CD8-positive, alpha-beta memory T cell (primary cell): ENCODE measurements at regions not wholly inside any gene's neighbourhood (a gene's known extent, or its start where the extent isn't known, plus 50 kb on each side); places are given as distances from the start of the nearest gene placed in this dataset.

Source experiments
- CTCF ChIA-PET: fragments of 350-600 bp; sonication (Branson Sonifier 250); formaldehyde crosslinking; loops from one replicate; lab custom pipeline; 2021; ENCODE audit warnings: antibody characterized with exemption; lab: Charles Lee
- POLR2A ChIA-PET: fragments of 350-600 bp; sonication (Branson Sonifier 250); formaldehyde crosslinking; loops from one replicate; lab custom pipeline; 2021; ENCODE audit warnings: antibody characterized with exemption; lab: Charles Lee
- DNase-seq, 5 donors: peaks; one replicate each; pipeline versions ENCODE4 v3.0.0 to v3.0.0-alpha.2; 2020 to 2022; ENCODE audit warnings: mixed read lengths in 1 of 5
- H3K27ac ChIP-seq: one replicate; pipeline ENCODE4 v1.7.0; 2013; ENCODE audit warnings: low read depth, mild to moderate bottlenecking, low read length, moderate library complexity
- H3K27me3 ChIP-seq: 2 replicates; pipeline ENCODE4 v1.7.0; 2013; ENCODE audit warnings: low read length, mild to moderate bottlenecking; ENCODE audit not compliant: insufficient read depth, poor library complexity, severe bottlenecking
- H3K36me3 ChIP-seq: 2 replicates; pipeline ENCODE4 v1.7.0; 2013; ENCODE audit warnings: mild to moderate bottlenecking, low read length, moderate library complexity; ENCODE audit not compliant: insufficient read depth
- H3K4me1 ChIP-seq: 2 replicates; pipeline ENCODE4 v1.7.0; 2013; ENCODE audit warnings: mild to moderate bottlenecking, low read length, moderate library complexity; ENCODE audit not compliant: insufficient read depth
- H3K4me3 ChIP-seq: 2 replicates; pipeline ENCODE4 v1.7.0; 2013; ENCODE audit warnings: mild to moderate bottlenecking, low read length
- H3K9me3 ChIP-seq: 2 replicates; pipeline ENCODE4 v1.7.0; 2013; ENCODE audit warnings: mild to moderate bottlenecking, low read length
- H3K27ac Mint-ChIP-seq, 8 donors: one replicate each; pipeline ENCODE4 v1.8.0; 2020 to 2021; ENCODE audit warnings: mixed read lengths in 8 of 8, mild to moderate bottlenecking in 6 of 8, inconsistent platforms in 3 of 8, moderate library complexity in 3 of 8
- H3K27me3 Mint-ChIP-seq, 2 donors: one replicate each; pipeline ENCODE4 v1.8.0; 2020 to 2021; ENCODE audit warnings: mixed read lengths in 2 of 2, mild to moderate bottlenecking in 1 of 2, moderate library complexity in 1 of 2
- H3K36me3 Mint-ChIP-seq, 3 donors: one replicate each; pipeline ENCODE4 v1.8.0; 2020 to 2021; ENCODE audit warnings: mixed read lengths in 3 of 3, inconsistent platforms in 1 of 3, mild to moderate bottlenecking in 1 of 3
- H3K4me1 Mint-ChIP-seq, 3 donors: one replicate each; pipeline ENCODE4 v1.8.0; 2020 to 2021; ENCODE audit warnings: mixed read lengths in 3 of 3, inconsistent platforms in 1 of 3, mild to moderate bottlenecking in 1 of 3
- H3K4me3 Mint-ChIP-seq, 7 donors: one replicate each; pipeline ENCODE4 v1.8.0; 2020 to 2021; ENCODE audit warnings: mixed read lengths in 7 of 7, mild to moderate bottlenecking in 6 of 7, moderate library complexity in 4 of 7, inconsistent platforms in 2 of 7
- H3K9me3 Mint-ChIP-seq, 5 donors: one replicate each; pipeline ENCODE4 v1.8.0; 2020 to 2022; ENCODE audit warnings: mixed read lengths in 5 of 5, mild to moderate bottlenecking in 3 of 5, moderate library complexity in 2 of 5, inconsistent platforms in 1 of 5

GRCh38 chr21:38990424-38990794 lies 184.7 kb downstream of the ETS2 start:
- no peaks in the 10 kb centered on the region for H3K36me3 Mint-ChIP-seq
- Histone ChIP-seq H3K36me3 (no peaks in the 10 kb centered on the region), H3K9me3 (no peaks in the 10 kb centered on the region), H3K27ac (no peak overlapping the region), H3K4me1 (no peaks in the 10 kb centered on the region), H3K27me3 (no peaks in the 10 kb centered on the region), H3K4me3 (no peak overlapping the region)
- POLR2A ChIA-PET = no interaction called here
- H3K4me3 Mint-ChIP-seq = no peak overlapping the region
- CTCF ChIA-PET = no interaction called here
- H3K4me1 Mint-ChIP-seq = no peaks in the 10 kb centered on the region
- H3K27ac Mint-ChIP-seq = no peak overlapping the region
- no peaks in the 10 kb centered on the region for H3K9me3 Mint-ChIP-seq
- no peak for DNase-seq
- peaks cover 23 to 39% of the 10 kb centered on the region in 2 donors for H3K27me3 Mint-ChIP-seq

- DNase-seq = no peak
- no peaks in the 10 kb centered on the region for H3K9me3 ChIP-seq
- Mint-ChIP-seq H3K4me1 (peaks cover 0 to 4% (median 3%) of the 10 kb centered on the region in 3 donors), H3K27ac (no peak overlapping the region), H3K36me3 (no peaks in the 10 kb centered on the region), H3K27me3 (peaks cover 25 to 44% of the 10 kb centered on the region in 2 donors), H3K4me3 (no peak overlapping the region), H3K9me3 (no peaks in the 10 kb centered on the region)
- POLR2A ChIA-PET = no interaction called here
- CTCF ChIA-PET = no interaction called here
- no peaks in the 10 kb centered on the region for H3K27me3 ChIP-seq
- no peaks in the 10 kb centered on the region for H3K36me3 ChIP-seq
- no peak overlapping the region for H3K4me3 ChIP-seq
- H3K4me1 ChIP-seq = no peaks in the 10 kb centered on the region
- H3K27ac ChIP-seq = no peak overlapping the region
These were observed 184.2 kb downstream of the ETS2 start for GRCh38 chr21:38989745-38990423.

GRCh38 chr21:38989379-38989744 lies 183.6 kb downstream of the ETS2 start:
- no peak overlapping the region for H3K4me3 ChIP-seq
- no peak for DNase-seq
- H3K27me3 ChIP-seq = no peaks in the 10 kb centered on the region
- POLR2A ChIA-PET = no interaction called here
- no peaks in the 10 kb centered on the region for H3K36me3 Mint-ChIP-seq
- H3K9me3 ChIP-seq = no peaks in the 10 kb centered on the region
- H3K9me3 Mint-ChIP-seq = no peaks in the 10 kb centered on the region
- no peak overlapping the region for H3K27ac ChIP-seq
- CTCF ChIA-PET = no interaction called here
- no peaks in the 10 kb centered on the region for H3K36me3 ChIP-seq
- peaks cover 25 to 49% of the 10 kb centered on the region in 2 donors for H3K27me3 Mint-ChIP-seq
- no peaks in the 10 kb centered on the region for H3K4me1 ChIP-seq
- H3K4me3 Mint-ChIP-seq = no peak overlapping the region
- H3K27ac Mint-ChIP-seq = no peak overlapping the region
- H3K4me1 Mint-ChIP-seq = peaks cover 0 to 4% (median 3%) of the 10 kb centered on the region in 3 donors

GRCh38 chr21:38988509-38989378 lies 183.0 kb downstream of the ETS2 start:
- H3K4me1 Mint-ChIP-seq = peaks cover 0 to 4% (median 3%) of the 10 kb centered on the region in 3 donors
- Histone ChIP-seq H3K4me1 (no peaks in the 10 kb centered on the region), H3K27me3 (no peaks in the 10 kb centered on the region), H3K27ac (no peak overlapping the region), H3K36me3 (no peaks in the 10 kb centered on the region), H3K9me3 (no peaks in the 10 kb centered on the region), H3K4me3 (no peak overlapping the region)
- CTCF ChIA-PET = no interaction called here
- H3K4me3 Mint-ChIP-seq = no peak overlapping the region
- H3K27me3 Mint-ChIP-seq = peaks cover 23 to 55% of the 10 kb centered on the region in 2 donors
- H3K9me3 Mint-ChIP-seq = no peaks in the 10 kb centered on the region
- DNase-seq = no peak
- POLR2A ChIA-PET = no interaction called here
- H3K27ac Mint-ChIP-seq = no peak overlapping the region
- no peaks in the 10 kb centered on the region for H3K36me3 Mint-ChIP-seq

- ChIA-PET CTCF (no interaction called here), POLR2A (no interaction called here)
- Mint-ChIP-seq H3K27me3 (peaks cover 29 to 64% of the 10 kb centered on the region in 2 donors), H3K4me1 (peaks cover 0 to 4% (median 3%) of the 10 kb centered on the region in 3 donors), H3K27ac (no peak overlapping the region), H3K9me3 (peaks cover 0 to 5% (median 3%) of the 10 kb centered on the region in 5 donors), H3K36me3 (no peaks in the 10 kb centered on the region), H3K4me3 (no peak overlapping the region)
- no peak for DNase-seq
- H3K4me1 ChIP-seq = no peaks in the 10 kb centered on the region
- no peak overlapping the region for H3K4me3 ChIP-seq
- no peak overlapping the region for H3K27ac ChIP-seq
- no peaks in the 10 kb centered on the region for H3K36me3 ChIP-seq
- H3K27me3 ChIP-seq = no peaks in the 10 kb centered on the region
- H3K9me3 ChIP-seq = no peaks in the 10 kb centered on the region
These were observed 182.1 kb downstream of the ETS2 start for GRCh38 chr21:38987633-38988508.

GRCh38 chr21:38986806-38987632 lies 181.3 kb downstream of the ETS2 start:
- peaks cover 0 to 5% (median 3%) of the 10 kb centered on the region in 5 donors for H3K9me3 Mint-ChIP-seq
- CTCF ChIA-PET = no interaction called here

GRCh38 chr21:38986406-38986805 lies 180.7 kb downstream of the ETS2 start:
- Mint-ChIP-seq H3K27ac (no peak overlapping the region), H3K9me3 (peaks cover 0 to 5% (median 3%) of the 10 kb centered on the region in 5 donors), H3K4me3 (no peak overlapping the region), H3K4me1 (peaks cover 0 to 4% (median 3%) of the 10 kb centered on the region in 3 donors), H3K36me3 (no peaks in the 10 kb centered on the region), H3K27me3 (peaks cover 29 to 66% of the 10 kb centered on the region in 2 donors)
- no peaks in the 10 kb centered on the region for H3K9me3 ChIP-seq
- no peaks in the 10 kb centered on the region for H3K4me1 ChIP-seq
- no peak for DNase-seq
- CTCF ChIA-PET = no interaction called here
- POLR2A ChIA-PET = no interaction called here
- H3K36me3 ChIP-seq = no peaks in the 10 kb centered on the region
- H3K27ac ChIP-seq = no peak overlapping the region
- no peaks in the 10 kb centered on the region for H3K27me3 ChIP-seq
- no peak overlapping the region for H3K4me3 ChIP-seq

More at GRCh38 chr21:38986806-38987632, 181.3 kb downstream of the ETS2 start:
- Histone ChIP-seq H3K36me3 (no peaks in the 10 kb centered on the region), H3K27me3 (no peaks in the 10 kb centered on the region), H3K9me3 (no peaks in the 10 kb centered on the region), H3K4me1 (no peaks in the 10 kb centered on the region), H3K27ac (no peak overlapping the region), H3K4me3 (no peak overlapping the region)
- H3K27me3 Mint-ChIP-seq = peaks cover 29 to 64% of the 10 kb centered on the region in 2 donors
- no peak overlapping the region for H3K4me3 Mint-ChIP-seq
- no peak for DNase-seq
- H3K27ac Mint-ChIP-seq = no peak overlapping the region
- H3K4me1 Mint-ChIP-seq = peaks cover 0 to 4% (median 3%) of the 10 kb centered on the region in 3 donors
- POLR2A ChIA-PET = no interaction called here
- no peaks in the 10 kb centered on the region for H3K36me3 Mint-ChIP-seq
